DMS114 treated with DMSO at 0.1 percent for 48 hours (cell line): ENCODE measurements at regions not wholly inside any gene's neighbourhood (a gene's known extent, or its start where the extent isn't known, plus 50 kb on each side); places are given as distances from the start of the nearest gene placed in this dataset.

Experiments used
- DNase-seq: peaks from one replicate; lab custom pipeline; 2025; ENCODE audit not compliant: unreplicated experiment; lab: John Stamatoyannopoulos, UW

GRCh38 chr18:24975496-24976372 lies 376.2 kb downstream of the ZNF521 start:
- no peak for DNase-seq

- no peak for DNase-seq
Observed at GRCh38 chr18:24976502-24976901, 375.5 kb downstream of the ZNF521 start.

- no peak for DNase-seq
Observed at GRCh38 chr18:24979235-24979634, 372.7 kb downstream of the ZNF521 start.

- DNase-seq, result no peak
Observed at GRCh38 chr18:24982831-24983230, 369.1 kb downstream of the ZNF521 start.

GRCh38 chr18:24983566-24984139 lies 368.3 kb downstream of the ZNF521 start:
- DNase-seq, result no peak

GRCh38 chr18:24985586-24985985 lies 366.4 kb downstream of the ZNF521 start:
- no peak for DNase-seq

- no peak for DNase-seq
Observed at GRCh38 chr18:24986666-24987302, 365.2 kb downstream of the ZNF521 start.

- DNase-seq, result no peak
Observed at GRCh38 chr18:24987303-24988252, 364.4 kb downstream of the ZNF521 start.

GRCh38 chr18:24988253-24988840 lies 363.6 kb downstream of the ZNF521 start:
- DNase-seq, result no peak

- no peak for DNase-seq
Observed at GRCh38 chr18:24989760-24990593, 362.0 kb downstream of the ZNF521 start.

GRCh38 chr18:24990671-24991134 lies 361.3 kb downstream of the ZNF521 start:
- no peak for DNase-seq

GRCh38 chr18:24991141-24992060 lies 360.6 kb downstream of the ZNF521 start:
- DNase-seq, result no peak

GRCh38 chr18:24992491-24992890 lies 359.5 kb downstream of the ZNF521 start:
- no peak for DNase-seq

- no peak for DNase-seq
Observed at GRCh38 chr18:24993628-24994027, 358.3 kb downstream of the ZNF521 start.

- DNase-seq, result no peak
Observed at GRCh38 chr18:24995056-24995455, 356.9 kb downstream of the ZNF521 start.

- DNase-seq, result no peak
Observed at GRCh38 chr18:24995755-24996154, 356.2 kb downstream of the ZNF521 start.

- DNase-seq, result no peak
Observed at GRCh38 chr18:24999650-25000267, 352.2 kb downstream of the ZNF521 start.

- DNase-seq, result no peak
Observed at GRCh38 chr18:25001803-25002202, 350.2 kb downstream of the ZNF521 start.
